ENCODE measurements at regions not wholly inside any gene's neighbourhood (a gene's known extent, or its start where the extent isn't known, plus 50 kb on each side); places are given as distances from the start of the nearest gene placed in this dataset.

DNA sequence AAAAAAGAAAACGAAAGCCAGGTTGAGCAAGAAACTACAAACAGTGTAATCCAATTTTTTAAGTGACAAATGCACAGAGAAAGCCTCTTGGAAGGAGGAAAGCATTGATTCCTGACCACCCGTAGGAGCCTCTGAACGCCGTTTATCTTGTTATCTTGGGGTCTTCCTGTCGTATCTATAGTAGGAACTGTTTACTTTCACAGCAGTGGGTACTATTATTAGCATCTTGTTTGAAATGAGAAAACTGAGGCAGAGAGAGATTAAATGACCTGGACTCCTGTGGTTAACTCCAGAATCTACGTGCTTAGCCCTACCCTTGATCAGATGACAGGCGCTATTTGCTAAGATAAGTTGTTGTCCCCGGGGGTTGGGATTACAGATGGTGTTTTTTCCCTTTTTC lies 196.7 kb upstream of the FOXF1 start:
- no peak overlapping the region for H3K27ac Mint-ChIP-seq
- H3K9me3 Mint-ChIP-seq: no peaks in the 10 kb centered on the region
- no peak overlapping the region for H3K4me3 Mint-ChIP-seq
- peaks cover 35% of the 10 kb centered on the region for H3K27me3 Mint-ChIP-seq
- H3K36me3 Mint-ChIP-seq: no peaks in the 10 kb centered on the region
- no peak for ATAC-seq
- H3K4me1 Mint-ChIP-seq: no peaks in the 10 kb centered on the region

DNA sequence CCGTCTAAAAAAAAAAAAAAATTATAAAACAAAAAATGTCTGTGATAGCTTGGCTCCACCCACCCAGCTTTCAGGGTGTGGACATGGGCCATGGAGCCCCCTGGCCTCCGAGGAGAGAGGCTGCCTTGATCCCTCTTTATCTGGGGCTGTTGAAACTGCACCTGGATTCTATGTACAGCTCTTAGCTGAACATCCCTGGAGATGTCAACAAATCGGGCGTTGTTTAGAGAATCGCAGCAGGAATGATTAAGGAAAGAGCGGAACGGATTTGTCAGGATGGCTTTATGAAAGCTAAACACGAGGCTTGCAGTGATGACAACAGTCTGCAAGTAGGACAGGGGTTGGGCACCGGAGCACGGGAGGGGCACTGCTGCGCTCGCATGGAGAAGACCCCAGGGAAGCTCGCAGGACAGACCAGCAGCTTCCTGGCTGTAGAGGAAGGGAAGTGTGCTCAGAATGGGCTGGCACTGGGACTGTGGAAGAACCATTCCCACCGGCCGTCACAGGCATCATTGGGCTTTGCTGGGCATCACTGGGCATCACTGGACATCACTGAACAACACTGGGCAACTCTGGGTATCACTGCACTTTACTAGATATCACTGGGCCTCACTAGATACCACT lies 195.8 kb upstream of the FOXF1 start:
- H3K36me3 Mint-ChIP-seq: no peaks in the 10 kb centered on the region
- no peak overlapping the region for H3K27ac Mint-ChIP-seq
- ATAC-seq: no peak
- no peaks in the 10 kb centered on the region for H3K9me3 Mint-ChIP-seq
- H3K4me3 Mint-ChIP-seq: no peak overlapping the region
- H3K4me1 Mint-ChIP-seq: no peaks in the 10 kb centered on the region
- peaks cover 35% of the 10 kb centered on the region for H3K27me3 Mint-ChIP-seq

DNA sequence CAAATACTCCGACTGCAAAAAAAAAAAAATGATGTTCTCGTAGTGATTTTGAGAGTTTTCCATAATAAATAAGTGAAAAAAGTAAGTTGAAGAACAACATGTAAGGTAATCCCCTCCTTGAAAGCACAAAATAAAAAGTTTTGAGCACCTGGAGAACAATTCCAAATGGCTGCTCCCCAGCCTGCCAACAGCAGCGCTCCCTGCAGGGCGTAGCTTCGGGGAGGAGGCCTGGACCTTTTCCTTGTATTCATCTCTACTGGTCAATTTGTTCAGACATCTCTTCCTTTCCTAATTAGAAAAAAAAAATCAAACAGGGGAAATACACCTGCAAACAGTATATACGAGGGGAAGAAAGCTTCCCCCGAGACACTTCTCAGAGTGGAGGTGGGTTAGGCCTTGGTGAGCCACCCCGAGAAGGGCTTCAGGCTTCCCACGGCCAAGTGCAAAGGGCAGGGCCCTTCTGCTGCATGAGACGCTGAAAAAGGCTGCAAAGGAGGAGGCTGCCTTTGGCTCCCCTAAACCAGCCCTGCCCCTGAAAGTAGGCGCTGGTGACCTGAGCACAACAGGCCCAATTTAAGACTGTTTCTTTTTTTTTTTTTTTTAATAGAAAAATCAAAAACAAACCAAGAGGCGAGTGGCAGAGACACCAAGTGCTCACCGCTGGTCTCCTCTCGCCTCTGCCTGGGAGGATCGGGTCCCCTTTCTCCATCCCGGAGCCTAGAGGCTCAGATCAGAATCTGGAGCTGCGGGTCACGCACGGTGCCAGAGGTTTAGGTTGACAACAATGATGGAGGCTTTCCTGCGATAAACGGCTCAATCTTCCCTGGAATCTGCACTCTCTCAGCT lies 193.1 kb upstream of the FOXF1 start:
- peaks cover 26% of the 10 kb centered on the region for H3K27me3 Mint-ChIP-seq
- no peak for ATAC-seq
- H3K27ac Mint-ChIP-seq: no peak overlapping the region
- no peaks in the 10 kb centered on the region for H3K9me3 Mint-ChIP-seq
- no peaks in the 10 kb centered on the region for H3K36me3 Mint-ChIP-seq
- H3K4me3 Mint-ChIP-seq: no peak overlapping the region
- no peaks in the 10 kb centered on the region for H3K4me1 Mint-ChIP-seq

GRCh38 chr16:86317813-86318650 lies 192.3 kb upstream of the FOXF1 start:
- Mint-ChIP-seq H3K27ac (no peak overlapping the region), H3K9me3 (no peaks in the 10 kb centered on the region), H3K4me3 (no peak overlapping the region), H3K4me1 (no peaks in the 10 kb centered on the region), H3K27me3 (peaks cover 29% of the 10 kb centered on the region), H3K36me3 (no peaks in the 10 kb centered on the region)
- ATAC-seq: peak; percentile 36

DNA sequence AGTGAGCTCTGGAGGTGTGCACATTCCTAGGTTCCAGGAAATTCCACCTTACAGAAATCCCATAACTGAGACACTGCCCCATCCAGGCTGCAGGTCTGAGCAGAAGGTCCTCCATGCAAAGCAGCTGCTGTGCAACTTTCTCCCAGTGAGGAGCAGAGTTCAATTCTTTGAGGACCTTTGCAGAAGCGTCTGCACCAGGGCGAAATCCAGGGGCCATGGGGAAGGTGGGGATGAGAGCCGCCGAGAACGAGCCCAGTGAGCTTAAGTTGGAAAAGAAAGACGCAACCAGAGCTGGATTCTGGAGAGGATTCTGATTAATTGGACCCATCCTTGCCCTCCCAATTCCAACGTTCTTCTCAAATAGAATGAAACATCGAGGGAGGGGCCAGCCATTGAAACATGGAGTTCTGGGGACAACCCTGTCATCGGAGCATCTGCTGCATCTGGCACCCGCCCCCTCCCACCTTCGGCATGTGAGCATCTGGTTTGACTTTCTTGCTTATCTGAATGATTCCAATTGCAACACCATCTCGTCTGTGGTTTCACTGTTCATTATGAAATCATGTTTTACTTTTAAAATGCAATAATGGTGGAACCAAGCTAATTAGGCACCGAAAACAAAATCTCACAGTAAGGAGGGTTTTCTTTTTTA lies 190.6 kb upstream of the FOXF1 start:
- no peaks in the 10 kb centered on the region for H3K36me3 Mint-ChIP-seq
- peaks cover 24% of the 10 kb centered on the region for H3K27me3 Mint-ChIP-seq
- H3K4me3 Mint-ChIP-seq: no peak overlapping the region
- no peaks in the 10 kb centered on the region for H3K4me1 Mint-ChIP-seq
- H3K9me3 Mint-ChIP-seq: no peaks in the 10 kb centered on the region
- ATAC-seq: no peak
- H3K27ac Mint-ChIP-seq: no peak overlapping the region

DNA sequence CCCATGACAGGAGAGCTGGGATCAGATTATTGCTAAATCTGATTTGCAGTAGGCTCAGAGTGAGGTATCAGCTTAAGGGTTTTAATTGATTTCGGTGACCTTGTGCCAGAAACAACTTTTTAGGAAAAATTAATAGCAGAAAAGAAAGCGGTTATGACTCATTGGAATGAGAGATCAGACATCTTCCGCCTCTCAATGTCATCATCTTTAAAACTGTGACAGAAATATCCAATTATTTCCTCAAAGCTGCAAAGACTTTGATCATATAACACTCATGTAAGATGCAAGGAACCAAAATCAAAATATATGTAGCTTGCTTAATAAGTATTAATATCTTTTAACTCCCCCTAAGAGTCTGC lies 190.1 kb upstream of the FOXF1 start:
- Mint-ChIP-seq H3K9me3 (no peaks in the 10 kb centered on the region), H3K4me3 (no peak overlapping the region), H3K4me1 (no peaks in the 10 kb centered on the region), H3K27me3 (peaks cover 19% of the 10 kb centered on the region), H3K36me3 (no peaks in the 10 kb centered on the region), H3K27ac (no peak overlapping the region)
- no peak for ATAC-seq

GRCh38 chr16:86321491-86321890 lies 188.8 kb upstream of the FOXF1 start:
- ATAC-seq: no peak

DNA sequence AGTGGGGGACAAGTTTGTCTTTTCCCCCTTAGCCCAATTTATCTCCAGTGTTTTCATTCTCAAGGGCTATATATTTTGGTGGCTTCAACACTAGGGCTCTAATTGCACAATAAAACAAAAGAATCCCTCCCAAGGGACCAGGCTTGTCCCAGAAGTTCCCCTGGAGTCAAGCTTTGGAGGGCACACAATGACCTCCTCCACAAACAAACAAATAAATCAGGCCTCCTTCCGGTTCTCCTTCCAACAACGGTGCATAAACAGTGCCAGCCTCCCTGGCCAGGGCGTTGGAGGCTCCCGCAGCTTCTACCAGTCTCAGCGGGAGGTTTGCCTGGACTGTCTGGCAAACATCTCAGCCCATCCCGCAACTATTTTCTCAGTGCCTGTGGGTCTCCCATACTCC lies 188.0 kb upstream of the FOXF1 start:
- no peak for ATAC-seq
- no peaks in the 10 kb centered on the region for H3K4me1 Mint-ChIP-seq
- H3K27me3 Mint-ChIP-seq: peaks cover 19% of the 10 kb centered on the region
- H3K4me3 Mint-ChIP-seq: no peak overlapping the region
- peaks cover 3% of the 10 kb centered on the region for H3K9me3 Mint-ChIP-seq
- no peak overlapping the region for H3K27ac Mint-ChIP-seq
- no peaks in the 10 kb centered on the region for H3K36me3 Mint-ChIP-seq

More at GRCh38 chr16:86321491-86321890, 188.8 kb upstream of the FOXF1 start:
- H3K4me3 Mint-ChIP-seq: no peak overlapping the region
- H3K27me3 Mint-ChIP-seq: peaks cover 15% of the 10 kb centered on the region
- no peaks in the 10 kb centered on the region for H3K36me3 Mint-ChIP-seq
- no peak overlapping the region for H3K27ac Mint-ChIP-seq
- peaks cover 3% of the 10 kb centered on the region for H3K9me3 Mint-ChIP-seq
- no peaks in the 10 kb centered on the region for H3K4me1 Mint-ChIP-seq

- no peak overlapping the region for H3K27ac Mint-ChIP-seq
- no peak overlapping the region for H3K4me3 Mint-ChIP-seq
- H3K36me3 Mint-ChIP-seq: no peaks in the 10 kb centered on the region
- H3K4me1 Mint-ChIP-seq: no peaks in the 10 kb centered on the region
- H3K27me3 Mint-ChIP-seq: peaks cover 24% of the 10 kb centered on the region
- H3K9me3 Mint-ChIP-seq: peaks cover 3% of the 10 kb centered on the region
- no peak for ATAC-seq
Measured at GRCh38 chr16:86322806-86323205, 187.5 kb upstream of the FOXF1 start.

GRCh38 chr16:86324320-86324719 lies 186.0 kb upstream of the FOXF1 start:
- ATAC-seq: no peak
- Mint-ChIP-seq H3K27me3 (peaks cover 25% of the 10 kb centered on the region), H3K36me3 (no peaks in the 10 kb centered on the region), H3K4me3 (no peak overlapping the region), H3K4me1 (no peaks in the 10 kb centered on the region), H3K27ac (no peak overlapping the region), H3K9me3 (peaks cover 3% of the 10 kb centered on the region)

- Mint-ChIP-seq H3K27ac (no peak overlapping the region), H3K9me3 (peaks cover 3% of the 10 kb centered on the region), H3K27me3 (peaks cover 34% of the 10 kb centered on the region), H3K4me1 (no peaks in the 10 kb centered on the region), H3K4me3 (no peak overlapping the region), H3K36me3 (no peaks in the 10 kb centered on the region)
- no peak for ATAC-seq
Measured at GRCh38 chr16:86325360-86325759, 185.0 kb upstream of the FOXF1 start.

DNA sequence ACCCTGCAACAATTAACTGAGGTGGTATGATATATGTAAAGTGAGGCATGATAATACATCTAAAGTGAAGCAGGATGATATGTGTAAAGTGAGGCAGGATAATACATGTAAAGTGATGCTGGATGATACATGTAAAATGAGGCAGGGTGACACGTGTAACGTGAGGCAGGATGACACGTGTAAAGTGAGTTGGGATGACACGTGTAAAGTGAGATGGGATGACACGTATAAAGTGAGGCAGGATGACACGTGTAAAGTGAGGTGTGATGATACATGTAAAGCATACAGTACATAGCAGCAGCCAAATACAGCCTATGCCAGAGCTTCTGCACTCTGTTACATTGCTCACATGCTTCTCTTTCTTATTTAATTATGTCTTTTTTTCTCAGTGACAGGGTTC lies 184.4 kb upstream of the FOXF1 start:
- no peak overlapping the region for H3K4me3 Mint-ChIP-seq
- H3K27me3 Mint-ChIP-seq: peaks cover 34% of the 10 kb centered on the region
- H3K27ac Mint-ChIP-seq: no peak overlapping the region
- no peak for ATAC-seq
- H3K4me1 Mint-ChIP-seq: no peaks in the 10 kb centered on the region
- H3K36me3 Mint-ChIP-seq: no peaks in the 10 kb centered on the region
- peaks cover 3% of the 10 kb centered on the region for H3K9me3 Mint-ChIP-seq

DNA sequence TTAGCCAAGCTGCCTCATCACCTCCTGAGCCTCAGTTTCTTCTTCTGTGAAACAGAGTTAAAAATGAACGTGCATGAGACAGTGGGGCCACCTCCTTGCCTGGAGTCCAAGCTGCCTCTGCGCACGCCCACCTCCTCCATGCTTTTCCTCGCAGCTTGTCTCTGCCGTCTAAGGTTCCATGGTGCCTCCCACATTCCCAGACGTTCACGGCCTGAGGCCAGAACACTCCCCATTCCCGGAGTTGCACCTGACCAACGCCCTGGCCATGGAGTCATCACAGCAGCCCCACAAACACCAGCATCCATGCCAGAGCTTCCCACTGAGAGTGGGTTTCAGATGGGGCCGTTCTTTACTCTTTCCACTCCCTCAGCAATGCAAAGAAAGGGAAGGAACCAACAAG lies 183.0 kb upstream of the FOXF1 start:
- H3K4me1 Mint-ChIP-seq: no peaks in the 10 kb centered on the region
- no peak overlapping the region for H3K4me3 Mint-ChIP-seq
- no peak for ATAC-seq
- H3K36me3 Mint-ChIP-seq: no peaks in the 10 kb centered on the region
- H3K27me3 Mint-ChIP-seq: peaks cover 32% of the 10 kb centered on the region
- H3K27ac Mint-ChIP-seq: no peak overlapping the region
- H3K9me3 Mint-ChIP-seq: peaks cover 3% of the 10 kb centered on the region

DNA sequence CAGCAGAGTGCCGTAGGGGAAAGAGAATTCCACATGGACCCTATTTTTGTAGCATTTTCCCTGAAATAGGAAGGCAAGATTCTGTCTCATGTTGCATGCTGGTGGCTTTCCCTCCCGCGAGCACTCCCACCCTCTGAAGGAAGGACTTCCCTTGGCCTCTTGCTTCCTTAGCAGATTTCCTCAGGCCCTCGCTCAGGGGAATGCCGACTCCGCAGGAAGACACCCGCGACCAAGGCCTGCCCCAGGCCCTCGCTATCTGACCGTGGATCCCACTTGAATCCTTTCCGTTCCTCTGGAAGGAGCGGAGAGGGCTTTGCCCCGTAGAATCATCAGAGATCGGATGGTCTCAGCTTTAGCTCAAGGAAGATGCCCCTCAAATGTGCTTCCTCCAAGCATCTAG lies 179.4 kb upstream of the FOXF1 start:
- ATAC-seq: no peak
- H3K36me3 Mint-ChIP-seq: no peaks in the 10 kb centered on the region
- H3K9me3 Mint-ChIP-seq: peaks cover under 1% of the 10 kb centered on the region
- peaks cover 47% of the 10 kb centered on the region for H3K27me3 Mint-ChIP-seq
- H3K4me1 Mint-ChIP-seq: no peaks in the 10 kb centered on the region
- no peak overlapping the region for H3K27ac Mint-ChIP-seq
- H3K4me3 Mint-ChIP-seq: no peak overlapping the region

- peaks cover 50% of the 10 kb centered on the region for H3K27me3 Mint-ChIP-seq
- H3K4me3 Mint-ChIP-seq: no peak overlapping the region
- no peak for ATAC-seq
- H3K4me1 Mint-ChIP-seq: no peaks in the 10 kb centered on the region
- no peaks in the 10 kb centered on the region for H3K36me3 Mint-ChIP-seq
- H3K9me3 Mint-ChIP-seq: no peaks in the 10 kb centered on the region
- H3K27ac Mint-ChIP-seq: no peak overlapping the region
Measured at GRCh38 chr16:86334079-86334635, 176.2 kb upstream of the FOXF1 start.

All from stimulated activated memory B cell treated with anti-CD40 and anti-IgM and Interleukin-4, amounts not matched to agents 10 μg/mL and 1 μg/mL and 100 μg/mL, for 72 hours (primary cell).